MCF 10A (cell line): ENCODE measurements at regions not wholly inside any gene's neighbourhood (a gene's known extent, or its start where the extent isn't known, plus 50 kb on each side); places are given as distances from the start of the nearest gene placed in this dataset.

Source experiments
- BruUV-seq: library from RNA; stranded (reverse); fragments of 400-500 nt; replicated peaks from 2 replicates; lab custom pipeline; 2021; lab: Mats Ljungman, UMichigan
- CTCF ChIA-PET: fragments of 300-600 bp; sonication (Branson Sonifier 250); formaldehyde crosslinking; extraction: SDS; loops from one replicate; lab custom pipeline; 2021; ENCODE audit warnings: antibody characterized with exemption, inconsistent platforms; lab: Yijun Ruan, JAX
- POLR2A ChIA-PET: fragments of 300-600, 350-650 bp; sonication (Branson Sonifier 250); formaldehyde crosslinking; extraction: SDS; loops from one replicate; lab custom pipeline; 2020; ENCODE audit warnings: antibody characterized with exemption, inconsistent platforms; lab: Yijun Ruan, JAX
- DNase-seq: peaks from one replicate; pipeline ENCODE4 v3.0.0-alpha.2; 2018; ENCODE audit not compliant: unreplicated experiment
- H3K27ac Mint-ChIP-seq: one replicate; pipeline ENCODE4 v1.8.0; 2022; ENCODE audit warnings: mild to moderate bottlenecking, low read depth, mixed read lengths; ENCODE audit not compliant: unreplicated experiment
- H3K27me3 Mint-ChIP-seq: one replicate; pipeline ENCODE4 v1.8.0; 2022; ENCODE audit warnings: mixed read lengths; ENCODE audit not compliant: insufficient read depth, unreplicated experiment
- H3K36me3 Mint-ChIP-seq: one replicate; pipeline ENCODE4 v1.8.0; 2022; ENCODE audit warnings: mild to moderate bottlenecking, moderate library complexity, mixed read lengths; ENCODE audit not compliant: insufficient read depth, unreplicated experiment
- H3K4me1 Mint-ChIP-seq: one replicate; pipeline ENCODE4 v1.8.0; 2022; ENCODE audit warnings: mixed read lengths; ENCODE audit not compliant: insufficient read depth, unreplicated experiment
- H3K4me3 Mint-ChIP-seq: one replicate; pipeline ENCODE4 v1.8.0; 2022; ENCODE audit warnings: mild to moderate bottlenecking, moderate library complexity, mixed read lengths; ENCODE audit not compliant: unreplicated experiment
- H3K9me3 Mint-ChIP-seq: one replicate; pipeline ENCODE4 v1.8.0; 2022; ENCODE audit warnings: mixed read lengths; ENCODE audit not compliant: unreplicated experiment
- intact Hi-C: fragments of 100-400 bp; cut with micrococcal nuclease; formaldehyde crosslinking; loops from 2 replicates; pipeline ENCODE4 v1.14.1; 2022
- TF ChIP-seq, protein P1 (sequence below): fragments of 200-600 bp; IDR thresholded peaks from one replicate; pipeline ENCODE4 v1.8.0; 2022; ENCODE audit warnings: antibody characterized with exemption, mild to moderate bottlenecking; ENCODE audit not compliant: unreplicated experiment

DNA sequence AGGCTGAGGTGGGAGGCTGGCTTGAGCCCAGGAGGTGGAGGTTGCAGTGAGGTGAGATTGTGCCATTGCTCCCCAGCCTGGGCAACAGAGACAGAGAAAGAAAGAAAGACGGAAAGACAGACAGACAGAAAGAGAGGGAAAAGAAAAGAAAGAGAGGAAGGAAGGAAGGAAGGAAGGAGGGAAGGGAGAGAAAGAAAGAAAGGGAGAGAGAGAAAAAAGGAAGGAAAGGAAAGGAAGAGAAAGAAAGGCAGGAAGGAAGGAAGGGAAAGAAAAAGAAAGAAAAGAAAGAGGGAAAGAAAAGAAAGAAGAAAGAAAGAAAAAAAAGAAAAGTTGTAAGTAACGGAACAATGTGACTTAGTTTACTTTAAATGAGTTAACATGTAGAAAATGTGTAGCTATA lies 260.7 kb upstream of the GRM7 start:
- TF ChIP-seq, protein P1, sequence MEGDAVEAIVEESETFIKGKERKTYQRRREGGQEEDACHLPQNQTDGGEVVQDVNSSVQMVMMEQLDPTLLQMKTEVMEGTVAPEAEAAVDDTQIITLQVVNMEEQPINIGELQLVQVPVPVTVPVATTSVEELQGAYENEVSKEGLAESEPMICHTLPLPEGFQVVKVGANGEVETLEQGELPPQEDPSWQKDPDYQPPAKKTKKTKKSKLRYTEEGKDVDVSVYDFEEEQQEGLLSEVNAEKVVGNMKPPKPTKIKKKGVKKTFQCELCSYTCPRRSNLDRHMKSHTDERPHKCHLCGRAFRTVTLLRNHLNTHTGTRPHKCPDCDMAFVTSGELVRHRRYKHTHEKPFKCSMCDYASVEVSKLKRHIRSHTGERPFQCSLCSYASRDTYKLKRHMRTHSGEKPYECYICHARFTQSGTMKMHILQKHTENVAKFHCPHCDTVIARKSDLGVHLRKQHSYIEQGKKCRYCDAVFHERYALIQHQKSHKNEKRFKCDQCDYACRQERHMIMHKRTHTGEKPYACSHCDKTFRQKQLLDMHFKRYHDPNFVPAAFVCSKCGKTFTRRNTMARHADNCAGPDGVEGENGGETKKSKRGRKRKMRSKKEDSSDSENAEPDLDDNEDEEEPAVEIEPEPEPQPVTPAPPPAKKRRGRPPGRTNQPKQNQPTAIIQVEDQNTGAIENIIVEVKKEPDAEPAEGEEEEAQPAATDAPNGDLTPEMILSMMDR, result no peak
- POLR2A ChIA-PET, result no interaction called here
- Mint-ChIP-seq H3K27ac (no peak overlapping the region), H3K4me1 (peaks cover 13% of the 10 kb centered on the region), H3K4me3 (no peak overlapping the region), H3K9me3 (peaks cover 7% of the 10 kb centered on the region), H3K27me3 (no peaks in the 10 kb centered on the region), H3K36me3 (no peaks in the 10 kb centered on the region)
- intact Hi-C loops, result no loop called here
- BruUV-seq, result no TSS peak
- no peak for DNase-seq
- CTCF ChIA-PET, result no interaction called here

DNA sequence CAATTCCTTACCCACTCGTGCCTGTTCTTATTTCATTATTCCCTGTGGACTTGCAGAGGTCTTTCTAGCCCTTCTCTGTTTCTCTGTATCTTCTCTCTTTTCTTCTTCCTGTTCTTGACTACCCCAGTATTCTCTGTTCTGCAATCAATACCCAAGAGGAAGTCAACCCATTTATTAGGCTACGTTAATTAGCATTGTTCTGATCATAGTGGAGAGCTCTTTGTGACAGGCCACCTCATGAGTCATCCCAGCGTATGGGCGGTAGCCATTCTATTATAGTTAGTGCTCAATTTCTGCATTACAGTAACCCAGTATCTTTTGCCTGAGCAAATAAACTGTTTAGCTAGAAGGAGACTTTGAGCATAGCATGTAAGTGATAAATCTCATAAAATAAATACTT lies 259.5 kb upstream of the GRM7 start:
- peaks cover 17% of the 10 kb centered on the region for H3K4me1 Mint-ChIP-seq
- no peak overlapping the region for H3K4me3 Mint-ChIP-seq
- BruUV-seq, result no TSS peak
- DNase-seq, result no peak
- CTCF ChIA-PET, result no interaction called here
- no peaks in the 10 kb centered on the region for H3K36me3 Mint-ChIP-seq
- TF ChIP-seq, protein P1, result no peak
- H3K27ac Mint-ChIP-seq, result no peak overlapping the region
- H3K9me3 Mint-ChIP-seq, result no peaks in the 10 kb centered on the region
- POLR2A ChIA-PET, result interaction anchor here (0.6 kb wide), 1 partner anchor 61 kb away, joined by 3 read pairs; no protein-coding TSS in a partner anchor
- intact Hi-C loops, result no loop called here
- no peaks in the 10 kb centered on the region for H3K27me3 Mint-ChIP-seq

DNA sequence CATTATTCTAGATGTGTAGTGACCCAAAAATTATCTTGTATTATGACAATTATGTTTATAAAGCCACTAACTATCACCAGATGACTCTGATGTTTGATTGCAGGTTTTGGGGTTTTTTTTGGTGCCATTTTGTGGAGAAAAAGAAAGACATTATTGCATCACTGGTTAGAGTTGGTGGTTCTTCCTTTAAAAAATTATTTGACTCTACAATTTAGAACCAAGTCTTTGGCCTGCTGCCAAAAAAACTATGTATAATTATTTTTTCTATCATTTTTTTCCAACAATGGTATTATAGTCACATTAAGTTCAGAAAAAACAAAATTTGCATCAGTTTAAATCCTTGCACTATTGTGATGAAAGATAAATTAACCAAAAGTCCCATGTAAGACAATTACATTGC lies 258.6 kb upstream of the GRM7 start:
- Mint-ChIP-seq H3K9me3 (no peaks in the 10 kb centered on the region), H3K4me3 (no peak overlapping the region), H3K27me3 (no peaks in the 10 kb centered on the region), H3K36me3 (no peaks in the 10 kb centered on the region), H3K27ac (no peak overlapping the region), H3K4me1 (peaks cover 17% of the 10 kb centered on the region)
- BruUV-seq, result no TSS peak
- intact Hi-C loops, result no loop called here
- no peak for DNase-seq
- ChIA-PET POLR2A (no interaction called here), CTCF (no interaction called here)
- TF ChIP-seq, protein P1, result no peak

DNA sequence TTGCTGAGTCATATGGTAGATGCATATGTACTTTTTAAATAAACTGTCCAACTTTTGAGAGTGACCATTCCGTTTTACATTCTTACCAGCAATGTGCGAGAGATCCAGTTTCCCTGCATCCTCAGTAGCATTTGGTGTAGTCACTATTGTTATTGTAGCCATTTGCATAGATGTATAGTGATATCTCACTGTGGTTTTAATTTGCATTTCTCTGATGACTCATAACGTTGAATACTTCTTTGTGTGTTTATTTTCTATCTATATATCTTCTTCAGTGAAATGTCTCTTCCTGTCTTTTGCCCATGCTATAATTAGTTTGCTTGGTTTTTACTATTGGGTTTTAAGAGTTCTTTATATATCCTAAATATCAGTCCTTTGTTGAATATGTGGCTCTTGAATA lies 255.7 kb upstream of the GRM7 start:
- CTCF ChIA-PET, result no interaction called here
- TF ChIP-seq, protein P1, result no peak
- peaks cover 12% of the 10 kb centered on the region for H3K4me1 Mint-ChIP-seq
- POLR2A ChIA-PET, result interaction anchor here (1.0 kb wide), 1 partner anchor 62 kb away, joined by 3 read pairs; no protein-coding TSS in a partner anchor
- intact Hi-C loops, result no loop called here
- no peaks in the 10 kb centered on the region for H3K9me3 Mint-ChIP-seq
- H3K36me3 Mint-ChIP-seq, result no peaks in the 10 kb centered on the region
- no peak overlapping the region for H3K4me3 Mint-ChIP-seq
- no peaks in the 10 kb centered on the region for H3K27me3 Mint-ChIP-seq
- no peak overlapping the region for H3K27ac Mint-ChIP-seq
- BruUV-seq, result no TSS peak
- no peak for DNase-seq
